SKM-1 treated with dmso at 0.1 percent for 144 hours (cell line): ENCODE measurements at regions not wholly inside any gene's neighbourhood (a gene's known extent, or its start where the extent isn't known, plus 50 kb on each side); places are given as distances from the start of the nearest gene placed in this dataset.
"Not testable (repeated sequence)": the region's sequence is repeated elsewhere in the genome, so short reads cannot be mapped to it uniquely, and the experiment has no call there.

Experiments used
- DNase-seq: peaks from one replicate; lab custom pipeline; 2025; ENCODE audit not compliant: unreplicated experiment; lab: John Stamatoyannopoulos, UW

DNA sequence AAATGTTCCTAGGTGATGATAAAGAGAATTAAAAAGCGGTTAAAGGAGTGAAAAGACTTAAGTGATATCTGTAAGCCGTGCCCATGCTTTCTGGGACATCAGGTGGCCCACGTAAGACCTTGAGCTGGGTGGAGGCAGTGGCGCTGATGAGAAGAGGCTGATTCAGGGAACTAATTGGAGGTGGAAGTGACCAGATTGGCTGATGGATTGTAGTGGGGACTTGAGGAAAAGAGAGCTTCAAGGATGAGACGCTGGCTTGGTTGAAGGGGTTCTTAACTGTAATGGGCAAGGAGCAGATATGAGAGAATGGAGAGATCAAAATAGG, 69.1 kb upstream of the EP300 start:
- DNase-seq = no peak

DNA sequence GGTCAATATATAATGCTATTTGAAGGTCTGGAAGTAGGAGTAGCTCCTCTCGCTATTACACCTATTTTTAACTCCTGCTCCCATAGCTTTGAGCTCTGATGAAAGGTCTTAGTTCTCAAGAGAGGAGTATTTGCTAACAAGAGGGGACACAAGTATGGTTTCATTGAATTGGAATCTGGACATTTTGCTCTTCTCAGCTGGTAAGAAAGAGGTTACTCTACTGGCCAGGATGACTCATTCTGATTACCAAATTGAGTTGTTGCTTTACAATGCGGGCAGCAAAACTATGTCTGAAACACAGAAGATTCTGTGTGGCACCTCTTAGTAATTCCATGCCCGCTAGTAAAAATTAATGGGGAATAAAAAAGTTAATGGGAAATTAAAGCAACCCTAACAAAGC, 63.6 kb upstream of the EP300 start:
- DNase-seq = peak; percentile 27

DNA sequence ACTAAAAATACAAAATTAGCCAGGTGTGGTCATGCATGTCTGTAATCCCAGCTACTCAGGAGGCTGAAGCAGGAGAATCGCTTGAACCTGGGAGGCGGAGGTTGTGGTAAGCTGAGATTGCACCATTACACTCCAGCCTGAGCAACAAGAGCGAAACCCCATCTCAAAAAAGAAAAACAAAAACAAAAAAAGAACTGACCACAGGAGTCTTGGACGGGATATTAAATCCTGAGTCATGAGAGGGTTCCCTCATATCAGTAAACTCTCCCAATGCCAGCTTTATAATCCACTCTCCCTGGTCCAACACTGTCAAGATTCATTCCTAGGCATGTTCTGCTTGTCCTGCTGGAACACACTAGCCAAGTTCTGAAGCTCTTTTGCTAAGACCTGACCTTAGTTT, 61.5 kb upstream of the EP300 start:
- DNase-seq = no peak

DNA sequence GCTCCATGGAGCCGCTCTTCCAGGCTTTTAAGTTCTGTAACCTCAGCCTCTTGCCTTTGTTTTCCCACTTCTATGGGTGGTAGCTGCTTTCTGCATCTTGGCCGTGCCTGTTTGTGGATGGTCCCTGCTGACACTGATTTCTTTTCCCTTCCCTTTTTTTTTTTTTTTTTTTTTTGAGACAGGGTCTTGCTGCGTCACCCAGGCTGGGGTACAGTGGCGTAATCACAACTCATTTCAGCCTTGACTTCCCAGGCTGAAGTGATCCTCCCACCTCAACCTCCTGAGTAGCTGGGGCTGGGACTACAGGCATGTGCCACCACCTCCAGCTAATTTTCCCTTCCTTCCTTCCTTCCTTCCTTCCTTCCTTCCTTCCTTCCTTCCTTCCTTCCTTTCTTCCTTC, 57.7 kb upstream of the EP300 start:
- DNase-seq = no peak

DNA sequence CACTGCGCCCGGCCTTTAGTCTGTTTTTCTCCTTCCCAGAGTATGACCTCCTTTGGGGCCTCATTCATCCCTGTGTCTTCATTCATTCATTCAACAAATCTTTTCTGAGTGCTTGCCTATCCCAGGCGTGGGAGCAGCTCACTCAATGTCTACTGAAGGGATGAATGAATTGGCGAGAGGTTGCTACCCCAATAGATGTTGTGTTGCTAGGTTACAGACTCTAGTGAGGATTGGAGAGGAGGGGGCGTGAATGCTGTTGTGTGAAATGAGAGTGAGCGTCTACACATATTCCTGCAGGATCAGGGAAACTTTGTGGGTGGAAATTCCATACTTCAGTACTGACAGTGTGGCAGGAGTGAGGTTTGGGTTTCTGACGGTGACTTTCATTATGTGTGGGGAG, 55.5 kb upstream of the EP300 start:
- DNase-seq = no peak

GRCh38 chr22:41038732-41039131, 53.7 kb upstream of the EP300 start:
- peak; percentile 20 for DNase-seq

GRCh38 chr22:41039641-41040040, 52.8 kb upstream of the EP300 start:
- DNase-seq = not testable (repeated sequence)

DNA sequence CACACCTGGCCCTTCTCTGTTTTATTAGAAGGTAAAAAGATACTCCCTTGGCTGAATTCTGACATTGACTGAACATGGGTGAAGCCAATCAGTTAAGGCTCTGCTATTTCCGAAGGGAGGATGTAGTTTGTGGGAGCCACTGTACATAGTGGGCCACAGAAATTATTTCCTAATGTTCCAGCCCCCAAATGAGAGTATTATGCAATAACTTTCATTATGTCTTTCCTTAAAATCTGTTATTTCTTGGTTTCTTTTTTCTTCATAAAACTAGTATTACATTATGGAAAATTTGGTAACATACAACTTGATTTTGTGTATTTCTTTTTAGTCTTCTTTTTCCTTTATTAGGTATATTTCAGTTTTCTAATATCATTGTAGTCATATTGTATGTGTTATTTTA, 51.9 kb upstream of the EP300 start:
- no peak for DNase-seq

GRCh38 chr22:41041532-41041931, 50.9 kb upstream of the EP300 start:
- no peak for DNase-seq
